Tibial nerve (tissue), 3 donors: ENCODE measurements at regions not wholly inside any gene's neighbourhood (a gene's known extent, or its start where the extent isn't known, plus 50 kb on each side); places are given as distances from the start of the nearest gene placed in this dataset.

ENCODE experiments used
- CTCF ChIP-seq, 5 experiments: fragments of 200-600 bp in 3 of 5; fragments of 450-650 bp in 2 of 5; sonication (generic) in 3 of 5; IDR thresholded peaks; one replicate each; pipeline ENCODE4 v1.5.1; 2016 to 2019; ENCODE audit warnings: antibody characterized with exemption in 5 of 5, mild to moderate bottlenecking in 3 of 5, moderate library complexity in 2 of 5
- POLR2A ChIP-seq, 2 donors: fragments of 450-650 bp; IDR thresholded peaks; one replicate each; pipeline ENCODE4 v1.6.1; 2017; ENCODE audit warnings: antibody characterized with exemption in 2 of 2, mild to moderate bottlenecking in 2 of 2, moderate library complexity in 2 of 2

GRCh38 chr13:103866048-103866447, 799.8 kb upstream of the SLC10A2 start:
- TF ChIP-seq POLR2A (IDR thresholded peaks at IDR 0.05), result no peak
- no peak for TF ChIP-seq CTCF (IDR thresholded peaks at IDR 0.05)
